Transverse colon (tissue), 4 donors: ENCODE measurements at regions not wholly inside any gene's neighbourhood (a gene's known extent, or its start where the extent isn't known, plus 50 kb on each side); places are given as distances from the start of the nearest gene placed in this dataset.

ENCODE experiments used
- CTCF ChIP-seq, 5 experiments: fragments of 200-600 bp in 3 of 5; fragments of 450-650 bp in 2 of 5; sonication (generic) in 3 of 5; IDR thresholded peaks; 1 replicate in 2 of 5; 2 replicates in 3 of 5; pipeline ENCODE4 v1.5.1; 2016 to 2017; ENCODE audit warnings: antibody characterized with exemption in 5 of 5, inconsistent platforms in 3 of 5, mild to moderate bottlenecking in 2 of 5, moderate library complexity in 1 of 5
- POLR2AphosphoS5 ChIP-seq, 3 donors: sonication (generic); formaldehyde crosslinking; IDR thresholded peaks; one replicate each; pipeline ENCODE4 v1.6.1; 2016; ENCODE audit warnings: antibody characterized with exemption in 3 of 3

GRCh38 chr5:33231214-33231710 lies 209.5 kb upstream of the TARS1 start:
- TF ChIP-seq CTCF (IDR thresholded peaks at IDR 0.05) (no peak), POLR2AphosphoS5 (IDR thresholded peaks at IDR 0.05) (no peak)
